Pulmonary artery endothelial cell (primary cell): ENCODE measurements at regions not wholly inside any gene's neighbourhood (a gene's known extent, or its start where the extent isn't known, plus 50 kb on each side); places are given as distances from the start of the nearest gene placed in this dataset.
A peak's percentile ranks its signal among the peaks of the same experiment; 100 is the strongest.
"Not testable (repeated sequence)": the region's sequence is repeated elsewhere in the genome, so short reads cannot be mapped to it uniquely, and the experiment has no call there.

Experiments
- DNase-seq: peaks from one replicate; pipeline ENCODE4 v3.0.0-alpha.2; 2011; ENCODE audit warnings: low read depth, low spot score

GRCh38 chr3:69490235-69490634 is 104.3 kb upstream of the FRMD4B start:
- DNase-seq = no peak

- DNase-seq = no peak
These were observed 102.1 kb upstream of the FRMD4B start for GRCh38 chr3:69488026-69488425.

GRCh38 chr3:69485489-69485888 is 99.6 kb upstream of the FRMD4B start:
- DNase-seq = no peak

GRCh38 chr3:69484507-69485393 is 98.9 kb upstream of the FRMD4B start:
- DNase-seq = no peak

GRCh38 chr3:69483449-69483848 is 97.6 kb upstream of the FRMD4B start:
- no peak for DNase-seq

GRCh38 chr3:69480986-69481385 is 95.1 kb upstream of the FRMD4B start:
- not testable (repeated sequence) for DNase-seq

- no peak for DNase-seq
These were observed 88.3 kb upstream of the FRMD4B start for GRCh38 chr3:69474186-69474585.

- DNase-seq = no peak
These were observed 86.2 kb upstream of the FRMD4B start for GRCh38 chr3:69472093-69472492.

GRCh38 chr3:69463531-69463930 is 77.6 kb upstream of the FRMD4B start:
- no peak for DNase-seq

GRCh38 chr3:69462826-69463100 is 76.9 kb upstream of the FRMD4B start:
- peak; percentile 36 for DNase-seq

GRCh38 chr3:69462022-69462825 is 76.3 kb upstream of the FRMD4B start:
- no peak for DNase-seq

- no peak for DNase-seq
These were observed 74.1 kb upstream of the FRMD4B start for GRCh38 chr3:69460034-69460433.

GRCh38 chr3:69458803-69459365 is 73.0 kb upstream of the FRMD4B start:
- DNase-seq = no peak

GRCh38 chr3:69456631-69457030 is 70.7 kb upstream of the FRMD4B start:
- no peak for DNase-seq

GRCh38 chr3:69454204-69454787 is 68.4 kb upstream of the FRMD4B start:
- DNase-seq = no peak

GRCh38 chr3:69452295-69452694 is 66.4 kb upstream of the FRMD4B start:
- DNase-seq = no peak

- DNase-seq = no peak
These were observed 65.7 kb upstream of the FRMD4B start for GRCh38 chr3:69451594-69451993.

GRCh38 chr3:69448877-69449276 is 63.0 kb upstream of the FRMD4B start:
- no peak for DNase-seq

GRCh38 chr3:69446402-69447072 is 60.6 kb upstream of the FRMD4B start:
- DNase-seq = no peak

GRCh38 chr3:69445498-69445897 is 59.6 kb upstream of the FRMD4B start:
- no peak for DNase-seq

- no peak for DNase-seq
These were observed 59.1 kb upstream of the FRMD4B start for GRCh38 chr3:69445024-69445423.
